Fibroblast of lung (primary cell): ENCODE measurements at regions not wholly inside any gene's neighbourhood (a gene's known extent, or its start where the extent isn't known, plus 50 kb on each side); places are given as distances from the start of the nearest gene placed in this dataset.

Experiments
- EZH2 ChIP-seq: IDR thresholded peaks from 2 replicates; pipeline ENCODE4 v1.5.1; 2012; ENCODE audit warnings: low read length, control low read depth, mild to moderate bottlenecking; ENCODE audit errors: missing control alignments
- TF ChIP-seq, protein P1 (sequence below), 2 donors: IDR thresholded peaks in 1 of 2; conservative IDR thresholded peaks in 1 of 2; 1 replicate in 1 of 2; 2 replicates in 1 of 2; pipeline ENCODE4 v1.5.1; 2011 to 2012; ENCODE audit warnings: low read length in 2 of 2, control low read depth in 1 of 2, inconsistent platforms in 1 of 2, low read depth in 1 of 2, mild to moderate bottlenecking in 1 of 2

DNA sequence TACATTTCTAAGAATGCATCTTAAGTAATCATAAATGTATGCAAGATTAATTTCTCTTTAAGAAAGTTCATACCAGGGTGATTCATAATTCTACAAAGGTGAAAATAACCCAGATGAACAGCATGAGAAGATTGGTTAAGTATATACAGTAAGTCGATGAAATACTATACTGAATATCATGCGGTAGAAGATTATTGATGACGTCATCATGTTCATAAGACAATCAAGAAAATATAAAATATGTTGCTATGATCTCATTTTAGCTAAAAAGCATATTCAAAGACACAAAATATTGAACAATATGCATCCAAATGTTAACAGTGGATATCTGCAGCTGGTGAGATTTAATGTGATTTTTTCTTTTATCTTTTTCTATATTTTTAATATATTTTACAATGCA is 312.0 kb upstream of the FGF13 start:
- no peak for TF ChIP-seq EZH2
- TF ChIP-seq, protein P1, sequence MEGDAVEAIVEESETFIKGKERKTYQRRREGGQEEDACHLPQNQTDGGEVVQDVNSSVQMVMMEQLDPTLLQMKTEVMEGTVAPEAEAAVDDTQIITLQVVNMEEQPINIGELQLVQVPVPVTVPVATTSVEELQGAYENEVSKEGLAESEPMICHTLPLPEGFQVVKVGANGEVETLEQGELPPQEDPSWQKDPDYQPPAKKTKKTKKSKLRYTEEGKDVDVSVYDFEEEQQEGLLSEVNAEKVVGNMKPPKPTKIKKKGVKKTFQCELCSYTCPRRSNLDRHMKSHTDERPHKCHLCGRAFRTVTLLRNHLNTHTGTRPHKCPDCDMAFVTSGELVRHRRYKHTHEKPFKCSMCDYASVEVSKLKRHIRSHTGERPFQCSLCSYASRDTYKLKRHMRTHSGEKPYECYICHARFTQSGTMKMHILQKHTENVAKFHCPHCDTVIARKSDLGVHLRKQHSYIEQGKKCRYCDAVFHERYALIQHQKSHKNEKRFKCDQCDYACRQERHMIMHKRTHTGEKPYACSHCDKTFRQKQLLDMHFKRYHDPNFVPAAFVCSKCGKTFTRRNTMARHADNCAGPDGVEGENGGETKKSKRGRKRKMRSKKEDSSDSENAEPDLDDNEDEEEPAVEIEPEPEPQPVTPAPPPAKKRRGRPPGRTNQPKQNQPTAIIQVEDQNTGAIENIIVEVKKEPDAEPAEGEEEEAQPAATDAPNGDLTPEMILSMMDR (conservative IDR thresholded peaks at IDR 0.05 in 1 of 2, IDR thresholded peaks at IDR 0.05 in 1 of 2; ENCODE audit: low read depth in 1 of 2, low read length in 2 of 2) = no peak
